Gastroesophageal sphincter (tissue), 3 donors: ENCODE measurements at regions not wholly inside any gene's neighbourhood (a gene's known extent, or its start where the extent isn't known, plus 50 kb on each side); places are given as distances from the start of the nearest gene placed in this dataset.

Experiments
- POLR2A ChIP-seq, 2 donors: fragments of 450-650 bp; IDR thresholded peaks; one replicate each; pipeline ENCODE4 v1.6.1; 2017; ENCODE audit warnings: antibody characterized with exemption in 2 of 2, mild to moderate bottlenecking in 2 of 2, moderate library complexity in 1 of 2
- POLR2AphosphoS5 ChIP-seq: sonication (generic); formaldehyde crosslinking; IDR thresholded peaks from one replicate; pipeline ENCODE4 v1.6.1; 2017; ENCODE audit warnings: antibody characterized with exemption
- TF ChIP-seq, protein P1 (sequence below), 4 experiments: fragments of 200-600 bp in 2 of 4; fragments of 450-650 bp in 2 of 4; sonication (generic) in 1 of 4; IDR thresholded peaks; one replicate each; pipeline ENCODE4 v1.5.1; 2017 to 2019; ENCODE audit warnings: antibody characterized with exemption in 4 of 4, mild to moderate bottlenecking in 2 of 4, moderate library complexity in 2 of 4

DNA sequence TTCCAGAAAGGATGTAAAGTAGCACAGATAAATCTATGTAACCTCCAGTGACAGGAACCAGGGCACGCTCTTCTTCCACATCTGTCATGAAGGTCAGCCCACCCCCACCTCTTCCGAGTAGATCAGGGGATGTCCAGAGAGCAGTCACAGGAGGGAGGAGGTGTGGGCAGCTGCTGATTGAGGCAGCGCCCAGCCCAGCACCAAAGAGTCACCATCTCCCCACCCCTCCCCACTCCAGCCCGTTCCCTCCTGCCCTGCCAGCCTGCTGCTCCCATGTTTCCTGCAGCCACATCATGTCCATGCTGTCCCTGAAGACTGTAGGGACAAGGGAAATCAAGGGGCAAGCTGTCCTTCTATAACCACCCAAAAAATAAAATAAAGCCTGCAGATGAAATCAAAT is 269.8 kb downstream of the BCL11A start:
- TF ChIP-seq, protein P1, sequence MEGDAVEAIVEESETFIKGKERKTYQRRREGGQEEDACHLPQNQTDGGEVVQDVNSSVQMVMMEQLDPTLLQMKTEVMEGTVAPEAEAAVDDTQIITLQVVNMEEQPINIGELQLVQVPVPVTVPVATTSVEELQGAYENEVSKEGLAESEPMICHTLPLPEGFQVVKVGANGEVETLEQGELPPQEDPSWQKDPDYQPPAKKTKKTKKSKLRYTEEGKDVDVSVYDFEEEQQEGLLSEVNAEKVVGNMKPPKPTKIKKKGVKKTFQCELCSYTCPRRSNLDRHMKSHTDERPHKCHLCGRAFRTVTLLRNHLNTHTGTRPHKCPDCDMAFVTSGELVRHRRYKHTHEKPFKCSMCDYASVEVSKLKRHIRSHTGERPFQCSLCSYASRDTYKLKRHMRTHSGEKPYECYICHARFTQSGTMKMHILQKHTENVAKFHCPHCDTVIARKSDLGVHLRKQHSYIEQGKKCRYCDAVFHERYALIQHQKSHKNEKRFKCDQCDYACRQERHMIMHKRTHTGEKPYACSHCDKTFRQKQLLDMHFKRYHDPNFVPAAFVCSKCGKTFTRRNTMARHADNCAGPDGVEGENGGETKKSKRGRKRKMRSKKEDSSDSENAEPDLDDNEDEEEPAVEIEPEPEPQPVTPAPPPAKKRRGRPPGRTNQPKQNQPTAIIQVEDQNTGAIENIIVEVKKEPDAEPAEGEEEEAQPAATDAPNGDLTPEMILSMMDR (IDR thresholded peaks at IDR 0.05) = no peak
- TF ChIP-seq POLR2A (IDR thresholded peaks at IDR 0.05) (no peak), POLR2AphosphoS5 (no peak)
